Naive B cell (primary cell): ENCODE measurements at regions not wholly inside any gene's neighbourhood (a gene's known extent, or its start where the extent isn't known, plus 50 kb on each side); places are given as distances from the start of the nearest gene placed in this dataset.

ENCODE experiments used
- ATAC-seq, 2 donors: fragments of 150-1000 bp; cut with Tn5 transposase; 2 replicates each; pipeline ENCODE4 v1.10.0; 2021; ENCODE audit warnings: low read depth in 2 of 2, mild to moderate bottlenecking in 2 of 2, moderate library complexity in 2 of 2
- DNase-seq: peaks from one replicate; pipeline ENCODE4 v3.0.0; 2022
- H3K27ac Mint-ChIP-seq, 6 donors: one replicate each; pipeline ENCODE4 v1.8.0; 2020 to 2022; ENCODE audit warnings: mild to moderate bottlenecking in 6 of 6, mixed read lengths in 6 of 6, moderate library complexity in 5 of 6, inconsistent platforms in 2 of 6
- H3K27me3 Mint-ChIP-seq, 3 donors: one replicate each; pipeline ENCODE4 v1.8.0; 2021 to 2022; ENCODE audit warnings: mixed read lengths in 3 of 3, mild to moderate bottlenecking in 1 of 3
- H3K36me3 Mint-ChIP-seq, 2 donors: one replicate each; pipeline ENCODE4 v1.8.0; 2020 to 2022; ENCODE audit warnings: mixed read lengths in 2 of 2, inconsistent platforms in 1 of 2, mild to moderate bottlenecking in 1 of 2
- H3K4me1 Mint-ChIP-seq, 3 donors: one replicate each; pipeline ENCODE4 v1.8.0; 2020 to 2022; ENCODE audit warnings: mixed read lengths in 3 of 3, inconsistent platforms in 1 of 3, mild to moderate bottlenecking in 1 of 3, moderate library complexity in 1 of 3
- H3K4me3 Mint-ChIP-seq, 8 donors: one replicate each; pipeline ENCODE4 v1.8.0; 2020 to 2022; ENCODE audit warnings: mild to moderate bottlenecking in 8 of 8, mixed read lengths in 8 of 8, moderate library complexity in 8 of 8, inconsistent platforms in 2 of 8
- H3K9me3 Mint-ChIP-seq, 7 donors: one replicate each; pipeline ENCODE4 v1.8.0; 2020 to 2022; ENCODE audit warnings: mixed read lengths in 7 of 7, mild to moderate bottlenecking in 5 of 7, inconsistent platforms in 2 of 7, moderate library complexity in 1 of 7

GRCh38 chr12:30843211-30843610, 83.3 kb upstream of the TSPAN11 start:
- DNase-seq, result no peak
- Mint-ChIP-seq H3K4me3 (no peak overlapping the region), H3K36me3 (no peaks in the 10 kb centered on the region), H3K27ac (peak overlapping the region in 2 of 6 donors; percentile 6 to 11), H3K9me3 (no peaks in the 10 kb centered on the region), H3K27me3 (peaks cover 4 to 11% (median 7%) of the 10 kb centered on the region in 3 donors), H3K4me1 (peaks cover 3 to 4% (median 3%) of the 10 kb centered on the region in 3 donors)
- ATAC-seq, result no peak

- ATAC-seq, result no peak
- no peak overlapping the region for H3K27ac Mint-ChIP-seq
Measured at GRCh38 chr12:30840715-30841114, 85.8 kb upstream of the TSPAN11 start.

GRCh38 chr12:30839643-30840220, 85.0 kb upstream of the CAPRIN2 start:
- H3K27ac Mint-ChIP-seq, result peak overlapping the region in 2 of 6 donors; percentile 51 to 83

More at GRCh38 chr12:30840715-30841114, 85.8 kb upstream of the TSPAN11 start:
- Mint-ChIP-seq H3K9me3 (peaks cover 0 to 1% (median 0%) of the 10 kb centered on the region in 7 donors), H3K36me3 (no peaks in the 10 kb centered on the region), H3K27me3 (peaks cover 19 to 29% (median 26%) of the 10 kb centered on the region in 3 donors), H3K4me3 (no peak overlapping the region), H3K4me1 (peaks cover 3 to 4% (median 3%) of the 10 kb centered on the region in 3 donors)
- no peak for DNase-seq

GRCh38 chr12:30837595-30837994, 82.8 kb upstream of the CAPRIN2 start:
- DNase-seq (no peak), ATAC-seq (no peak)
- H3K4me3 Mint-ChIP-seq, result no peak overlapping the region
- no peaks in the 10 kb centered on the region for H3K36me3 Mint-ChIP-seq
- H3K9me3 Mint-ChIP-seq, result peaks cover 0 to 2% (median 0%) of the 10 kb centered on the region in 7 donors
- no peak overlapping the region for H3K27ac Mint-ChIP-seq
- no peaks in the 10 kb centered on the region for H3K4me1 Mint-ChIP-seq
- H3K27me3 Mint-ChIP-seq, result peaks cover 33 to 45% (median 41%) of the 10 kb centered on the region in 3 donors

More at GRCh38 chr12:30839643-30840220, 85.0 kb upstream of the CAPRIN2 start:
- Mint-ChIP-seq H3K36me3 (no peaks in the 10 kb centered on the region), H3K27me3 (peaks cover 28 to 35% (median 32%) of the 10 kb centered on the region in 3 donors), H3K4me3 (no peak overlapping the region), H3K9me3 (peaks cover 0 to 1% (median 0%) of the 10 kb centered on the region in 7 donors), H3K4me1 (peaks cover 3 to 4% (median 3%) of the 10 kb centered on the region in 3 donors)
- DNase-seq (no peak), ATAC-seq (no peak)

GRCh38 chr12:30836656-30837445, 82.1 kb upstream of the CAPRIN2 start:
- Mint-ChIP-seq H3K4me1 (no peaks in the 10 kb centered on the region), H3K4me3 (no peak overlapping the region), H3K9me3 (peaks cover 0 to 2% (median 0%) of the 10 kb centered on the region in 7 donors), H3K27me3 (peaks cover 28 to 50% (median 45%) of the 10 kb centered on the region in 3 donors), H3K27ac (peak overlapping the region in 2 of 6 donors; percentile 21 to 29), H3K36me3 (no peaks in the 10 kb centered on the region)
- ATAC-seq (no peak), DNase-seq (no peak)

GRCh38 chr12:30835216-30835615, 80.5 kb upstream of the CAPRIN2 start:
- H3K36me3 Mint-ChIP-seq, result no peaks in the 10 kb centered on the region
- H3K4me3 Mint-ChIP-seq, result no peak overlapping the region
- DNase-seq, result no peak
- H3K9me3 Mint-ChIP-seq, result peaks cover 0 to 2% (median 0%) of the 10 kb centered on the region in 7 donors
- peaks cover 28 to 63% (median 62%) of the 10 kb centered on the region in 3 donors for H3K27me3 Mint-ChIP-seq
- no peaks in the 10 kb centered on the region for H3K4me1 Mint-ChIP-seq
- ATAC-seq, result no peak
- H3K27ac Mint-ChIP-seq, result no peak overlapping the region

- ATAC-seq, result no peak
- Mint-ChIP-seq H3K27ac (no peak overlapping the region), H3K4me1 (no peaks in the 10 kb centered on the region), H3K4me3 (no peak overlapping the region), H3K27me3 (peaks cover 39 to 72% (median 68%) of the 10 kb centered on the region in 3 donors), H3K36me3 (no peaks in the 10 kb centered on the region), H3K9me3 (peaks cover 0 to 2% (median 0%) of the 10 kb centered on the region in 7 donors)
- DNase-seq, result no peak
Measured at GRCh38 chr12:30830751-30831150, 76.0 kb upstream of the CAPRIN2 start.

GRCh38 chr12:30829876-30830275, 75.1 kb upstream of the CAPRIN2 start:
- H3K4me3 Mint-ChIP-seq, result no peak overlapping the region
- H3K27ac Mint-ChIP-seq, result peak overlapping the region in 1 of 6 donors; percentile 28
- no peaks in the 10 kb centered on the region for H3K4me1 Mint-ChIP-seq
- no peak for DNase-seq
- H3K36me3 Mint-ChIP-seq, result no peaks in the 10 kb centered on the region
- ATAC-seq, result no peak
- H3K9me3 Mint-ChIP-seq, result peaks cover 0 to 2% (median 0%) of the 10 kb centered on the region in 7 donors
- peaks cover 36 to 67% (median 64%) of the 10 kb centered on the region in 3 donors for H3K27me3 Mint-ChIP-seq

- Mint-ChIP-seq H3K9me3 (peaks cover 0 to 2% (median 0%) of the 10 kb centered on the region in 7 donors), H3K36me3 (no peaks in the 10 kb centered on the region), H3K4me3 (no peak overlapping the region), H3K27ac (peak overlapping the region in 1 of 6 donors; percentile 47), H3K27me3 (peaks cover 41 to 77% (median 75%) of the 10 kb centered on the region in 3 donors), H3K4me1 (peaks cover under 1 to 6% (median 4%) of the 10 kb centered on the region in 3 donors)
- ATAC-seq, result no peak
- DNase-seq, result no peak
Measured at GRCh38 chr12:30828686-30829085, 73.9 kb upstream of the CAPRIN2 start.

GRCh38 chr12:30827101-30828066, 72.6 kb upstream of the CAPRIN2 start:
- Mint-ChIP-seq H3K27me3 (peaks cover 51 to 77% (median 76%) of the 10 kb centered on the region in 3 donors), H3K27ac (no peak overlapping the region), H3K36me3 (no peaks in the 10 kb centered on the region), H3K9me3 (no peaks in the 10 kb centered on the region), H3K4me3 (no peak overlapping the region), H3K4me1 (peaks cover 12 to 15% (median 14%) of the 10 kb centered on the region in 3 donors)
- no peak for ATAC-seq
- DNase-seq, result no peak

- DNase-seq (no peak), ATAC-seq (no peak)
- H3K27ac Mint-ChIP-seq, result peak overlapping the region in 1 of 6 donors; percentile 10
- no peaks in the 10 kb centered on the region for H3K9me3 Mint-ChIP-seq
- no peaks in the 10 kb centered on the region for H3K36me3 Mint-ChIP-seq
- H3K4me3 Mint-ChIP-seq, result no peak overlapping the region
- H3K4me1 Mint-ChIP-seq, result peaks cover 14 to 18% (median 15%) of the 10 kb centered on the region in 3 donors
- H3K27me3 Mint-ChIP-seq, result peaks cover 56 to 72% (median 67%) of the 10 kb centered on the region in 3 donors
Measured at GRCh38 chr12:30826276-30826675, 71.5 kb upstream of the CAPRIN2 start.

- no peak overlapping the region for H3K27ac Mint-ChIP-seq
- H3K4me1 Mint-ChIP-seq, result peaks cover 14 to 18% (median 15%) of the 10 kb centered on the region in 3 donors
- H3K9me3 Mint-ChIP-seq, result no peaks in the 10 kb centered on the region
- ATAC-seq, result no peak
- no peaks in the 10 kb centered on the region for H3K36me3 Mint-ChIP-seq
- peaks cover 65 to 73% (median 65%) of the 10 kb centered on the region in 3 donors for H3K27me3 Mint-ChIP-seq
- no peak for DNase-seq
- no peak overlapping the region for H3K4me3 Mint-ChIP-seq
Measured at GRCh38 chr12:30825341-30825740, 70.6 kb upstream of the CAPRIN2 start.

- Mint-ChIP-seq H3K4me3 (peak overlapping the region in 6 of 8 donors; percentile 53 to 92 (median 76)), H3K4me1 (peaks cover 14 to 18% (median 15%) of the 10 kb centered on the region in 3 donors), H3K36me3 (no peaks in the 10 kb centered on the region), H3K27me3 (peaks cover 61 to 73% (median 65%) of the 10 kb centered on the region in 3 donors), H3K27ac (peak overlapping the region in 2 of 6 donors; percentile 22 to 37), H3K9me3 (no peaks in the 10 kb centered on the region)
- DNase-seq, result no peak
- ATAC-seq, result no peak
Measured at GRCh38 chr12:30824311-30824710, 69.6 kb upstream of the CAPRIN2 start.
